ENCODE measurements at regions not wholly inside any gene's neighbourhood (a gene's known extent, or its start where the extent isn't known, plus 50 kb on each side); places are given as distances from the start of the nearest gene placed in this dataset.
"Not testable (repeated sequence)": the region's sequence is repeated elsewhere in the genome, so short reads cannot be mapped to it uniquely, and the experiment has no call there.

DNA sequence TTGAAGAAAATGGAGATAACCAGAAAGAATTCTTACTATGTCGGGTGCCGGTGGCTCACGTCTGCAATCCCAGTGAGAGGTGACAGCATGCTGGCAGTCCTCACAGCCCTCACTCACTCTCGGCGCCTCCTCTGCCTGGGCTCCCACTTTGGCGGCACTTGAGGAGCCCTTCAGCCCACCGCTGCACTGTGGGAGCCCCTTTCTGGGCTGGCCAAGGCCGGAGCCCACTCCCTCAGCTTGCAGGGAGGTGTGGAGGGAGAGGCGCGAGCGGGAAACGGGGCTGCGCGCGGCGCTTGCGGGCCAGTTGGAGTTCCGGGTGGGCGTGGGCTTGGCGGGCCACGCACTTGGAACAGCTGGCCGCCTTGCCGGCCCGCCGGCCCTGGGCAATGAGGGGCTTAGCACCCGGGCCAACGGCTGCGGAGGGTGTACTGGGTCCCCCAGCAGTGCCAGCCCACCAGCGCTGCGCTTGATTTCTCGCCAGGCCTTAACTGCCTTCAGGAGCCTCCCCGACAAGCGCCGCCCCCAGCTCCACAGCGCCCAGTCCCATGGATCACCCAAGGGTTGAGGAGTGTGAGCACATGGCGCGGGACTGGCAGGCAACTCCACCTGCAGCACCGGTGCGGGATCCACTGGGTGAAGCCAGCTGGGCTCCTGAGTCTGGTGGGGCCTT is 1672.5 kb upstream of the B3GALT2 start:
- DNase-seq: not testable (repeated sequence)

DNA sequence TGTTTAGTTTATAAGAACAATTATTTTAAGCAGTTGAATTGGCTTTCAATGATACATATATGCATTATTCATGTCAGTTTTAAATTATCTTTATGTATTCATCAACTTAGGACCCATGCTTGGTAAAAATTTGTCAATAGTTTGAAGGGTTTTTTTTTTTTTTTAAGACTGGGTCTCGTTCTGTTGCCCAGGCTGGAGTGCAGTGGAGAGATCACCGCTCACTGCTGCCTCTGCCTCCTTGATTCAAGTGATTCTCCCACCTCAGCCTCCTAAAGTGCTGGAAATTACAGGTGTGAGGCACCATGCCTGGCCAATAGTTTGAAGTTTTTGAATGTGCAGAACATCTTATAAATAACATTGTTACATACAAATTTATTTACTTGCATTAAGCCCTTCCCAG is 1671.0 kb upstream of the B3GALT2 start:
- DNase-seq: no peak

DNA sequence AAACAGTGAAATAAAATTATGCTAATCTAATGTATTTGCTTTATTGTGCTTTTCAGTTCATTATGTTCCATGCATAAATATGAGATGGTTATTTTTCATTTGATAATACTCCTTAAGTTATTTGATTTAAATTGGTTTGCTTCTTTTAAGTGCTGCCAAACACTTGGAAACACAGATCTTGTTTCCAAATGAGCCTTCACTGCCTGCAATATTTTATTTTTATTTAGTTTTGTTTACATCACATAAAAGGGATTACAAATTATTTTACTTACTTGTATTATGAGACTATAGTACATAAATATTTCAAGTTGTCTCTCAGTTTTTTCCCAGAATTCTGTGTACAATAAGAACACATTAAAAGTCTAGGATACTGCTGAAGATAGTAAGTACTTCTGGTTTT is 1662.4 kb upstream of the B3GALT2 start:
- no peak for DNase-seq

- DNase-seq: no peak
Measured at GRCh38 chr1:194846488-194846887, 1660.1 kb upstream of the B3GALT2 start.

- DNase-seq: no peak
Measured at GRCh38 chr1:194843077-194843476, 1656.7 kb upstream of the B3GALT2 start.

GRCh38 chr1:194833111-194833510 is 1646.7 kb upstream of the B3GALT2 start:
- no peak for DNase-seq

DNA sequence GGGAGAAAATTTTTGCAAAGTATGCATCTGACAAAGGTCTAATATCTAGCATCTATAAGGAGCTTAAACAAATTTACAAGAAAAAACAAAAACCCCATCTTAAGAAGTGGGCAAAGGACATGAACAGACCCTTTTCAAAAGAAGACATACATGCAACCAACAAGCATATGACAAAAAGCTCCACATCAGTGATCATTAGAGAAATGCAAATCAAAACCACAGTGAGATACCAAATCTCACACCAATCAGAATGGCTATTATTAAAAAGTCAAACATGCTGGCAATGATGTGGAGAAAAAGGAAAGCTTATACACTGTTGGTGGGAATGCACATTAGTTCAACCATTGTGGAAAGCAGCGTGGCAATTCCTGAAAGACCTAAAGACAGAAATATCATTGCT is 1645.2 kb upstream of the B3GALT2 start:
- DNase-seq: not testable (repeated sequence)

DNA sequence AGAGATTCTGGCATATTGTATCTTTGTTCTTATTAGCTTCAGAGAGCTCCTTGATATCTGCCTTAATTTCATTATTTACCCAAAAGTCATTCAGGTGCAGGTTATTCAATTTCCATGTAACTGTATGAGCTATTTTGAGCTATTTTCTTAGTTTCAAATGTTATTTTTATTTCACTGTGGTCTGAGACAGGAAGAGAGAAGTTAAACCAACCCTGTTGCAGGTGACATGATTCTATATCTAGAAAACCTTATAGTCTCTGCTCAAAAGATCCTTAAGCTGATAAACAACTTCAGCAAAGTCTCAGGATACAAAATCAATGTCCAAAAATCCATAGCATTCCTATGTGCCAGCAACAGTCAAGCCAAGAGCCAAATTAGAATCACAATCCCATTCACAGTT is 1644.0 kb upstream of the B3GALT2 start:
- no peak for DNase-seq

DNA sequence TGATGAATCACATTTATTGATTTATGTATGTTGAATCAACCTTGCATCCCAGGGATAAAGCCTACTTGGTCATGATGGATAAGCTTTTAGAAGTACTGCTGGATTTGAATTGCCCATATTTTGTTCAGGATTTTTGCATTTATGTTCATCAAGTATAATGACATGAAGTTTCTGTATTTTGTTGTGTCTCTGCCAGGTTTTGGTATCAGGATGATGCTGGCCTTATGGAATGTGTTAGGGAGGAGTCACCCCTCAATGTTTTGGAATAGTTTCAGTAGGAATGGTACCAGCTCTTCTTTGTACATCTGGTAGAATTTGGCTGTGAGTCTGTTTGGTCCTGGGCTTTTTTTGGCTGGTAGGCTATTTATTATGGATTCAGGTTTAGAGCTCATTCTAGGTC is 1643.1 kb upstream of the B3GALT2 start:
- no peak for DNase-seq

DNA sequence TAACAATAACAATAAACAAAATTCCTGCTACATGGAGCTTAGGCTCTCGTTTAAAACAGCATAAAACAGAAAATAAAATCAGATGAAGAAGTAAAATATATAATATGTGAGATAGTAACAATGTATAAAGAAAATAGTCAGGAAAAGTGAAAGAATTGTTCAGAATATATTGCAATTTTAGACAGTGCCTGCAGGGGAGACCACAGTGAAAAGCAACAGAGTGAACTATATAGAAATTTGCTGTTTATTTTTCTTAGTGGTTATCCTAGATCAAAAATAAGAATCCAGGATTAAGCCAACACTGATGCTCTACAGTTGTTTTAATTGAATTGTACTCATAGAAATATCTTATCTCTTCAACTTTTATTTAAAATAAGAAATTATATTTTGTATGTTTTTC is 1639.0 kb upstream of the B3GALT2 start:
- DNase-seq: no peak

GRCh38 chr1:194821091-194821490 is 1634.7 kb upstream of the B3GALT2 start:
- DNase-seq: no peak

GRCh38 chr1:194818674-194819073 is 1632.3 kb upstream of the B3GALT2 start:
- DNase-seq: no peak

DNA sequence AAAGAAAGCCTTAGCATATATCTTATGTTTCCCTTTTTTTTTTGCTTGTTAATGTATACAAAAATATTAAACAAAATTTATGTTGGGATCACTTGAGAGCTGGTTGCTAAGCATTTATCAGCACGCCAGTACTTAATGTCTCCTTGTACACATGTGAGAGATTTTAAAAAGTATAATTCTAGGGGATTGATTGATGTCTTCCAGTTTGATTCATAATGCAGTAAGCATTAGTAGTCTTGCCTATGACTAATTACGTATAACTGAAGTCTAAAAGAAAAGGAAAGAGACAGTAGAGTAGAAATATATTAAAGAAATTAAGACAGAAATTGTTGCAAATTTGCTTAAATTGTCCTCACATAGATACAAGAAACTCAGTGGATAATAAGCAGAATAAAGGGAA is 1630.4 kb upstream of the B3GALT2 start:
- DNase-seq: no peak

GRCh38 chr1:194813096-194813495 is 1626.7 kb upstream of the B3GALT2 start:
- peak; percentile 58 for DNase-seq

- DNase-seq: no peak
Measured at GRCh38 chr1:194809665-194810064, 1623.3 kb upstream of the B3GALT2 start.

GRCh38 chr1:194809215-194809614 is 1622.8 kb upstream of the B3GALT2 start:
- no peak for DNase-seq

GRCh38 chr1:194807530-194808220 is 1621.3 kb upstream of the B3GALT2 start:
- DNase-seq: no peak

- no peak for DNase-seq
Measured at GRCh38 chr1:194802572-194802971, 1616.2 kb upstream of the B3GALT2 start.

GRCh38 chr1:194795917-194796593 is 1609.6 kb upstream of the B3GALT2 start:
- DNase-seq: no peak

DNA sequence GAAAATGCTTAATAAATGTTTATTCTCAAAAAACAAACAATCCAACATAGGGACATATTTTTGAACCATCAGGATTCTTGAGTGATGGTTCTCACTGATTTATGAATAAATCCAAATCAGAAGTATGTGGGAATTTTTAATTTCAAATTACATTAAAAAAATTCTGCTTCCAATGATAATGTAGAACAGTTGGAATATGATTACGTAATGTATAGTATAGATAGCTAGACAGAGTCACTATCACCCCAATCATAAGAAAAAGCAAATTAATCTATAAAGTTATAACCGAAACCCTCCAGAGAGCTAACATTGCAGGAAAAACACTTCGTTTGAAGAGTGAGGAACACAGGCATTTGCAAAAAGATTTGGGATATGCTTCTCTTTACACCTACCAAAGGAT is 1600.6 kb upstream of the B3GALT2 start:
- no peak for DNase-seq

DNA sequence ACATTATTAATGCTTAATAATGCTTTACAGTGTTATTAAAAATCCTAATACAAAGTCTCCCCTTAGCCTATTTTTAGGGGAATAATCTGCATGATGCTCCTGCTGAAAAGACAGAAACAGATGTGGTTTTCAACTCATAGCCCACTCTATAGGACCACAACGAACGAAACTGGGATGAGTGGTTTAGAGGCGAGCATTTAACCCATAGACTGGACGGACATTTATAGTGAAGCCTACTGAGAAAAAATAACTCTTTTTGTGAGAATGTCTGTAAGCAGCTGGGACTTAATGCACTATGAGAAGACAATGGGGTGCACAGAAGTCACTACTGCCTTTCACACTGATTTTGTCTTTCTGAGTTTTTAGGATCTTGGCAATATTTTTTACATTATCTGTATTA is 1599.6 kb upstream of the B3GALT2 start:
- DNase-seq: no peak

DNA sequence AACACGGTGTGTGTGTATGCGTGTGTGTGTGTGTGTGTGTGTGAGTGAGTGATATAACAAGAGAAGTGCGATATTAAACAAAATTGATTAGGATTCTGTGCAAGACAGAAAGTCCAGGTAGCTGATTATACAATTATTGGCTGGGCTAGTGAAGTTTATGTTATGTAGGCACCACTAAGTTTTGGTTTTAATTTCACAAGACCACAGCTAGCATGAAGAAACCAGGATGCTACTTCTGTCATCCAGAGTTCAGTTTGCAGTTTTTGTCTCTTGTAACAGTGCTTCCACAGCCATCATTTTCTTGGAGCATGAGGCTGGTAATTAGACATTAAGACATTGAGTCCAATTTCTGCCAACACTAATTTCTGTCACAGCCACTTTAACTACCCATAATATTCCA is 1590.2 kb upstream of the B3GALT2 start:
- DNase-seq: no peak

- no peak for DNase-seq
Measured at GRCh38 chr1:194774535-194774934, 1588.1 kb upstream of the B3GALT2 start.
